ENCODE measurements at regions not wholly inside any gene's neighbourhood (a gene's known extent, or its start where the extent isn't known, plus 50 kb on each side); places are given as distances from the start of the nearest gene placed in this dataset.

- no peak overlapping the region for H2BK120ac ChIP-seq (ENCODE audit: low read depth, low read length)
- H3K4me1 ChIP-seq (ENCODE audit: control insufficient read depth, insufficient read depth, low read length) = no peaks in the 10 kb centered on the region
- 0 out of 2 replicates have a peak, but pooled peaks cover 2% of the 10 kb centered on the region for H3K9me3 ChIP-seq (ENCODE audit: control insufficient read depth, insufficient read depth, low read length)
- H4K8ac ChIP-seq (ENCODE audit: low read depth in 2 of 2, low read length in 2 of 2) = no peak overlapping the region
- no peak overlapping the region for H4K91ac ChIP-seq (ENCODE audit: insufficient read depth, low read depth, low read length)
- ChIA-PET POLR2A (ENCODE audit: unreplicated experiment) (no interaction called here), CTCF (no interaction called here)
- no peak overlapping the region for H2AK9ac ChIP-seq (replicated peaks; ENCODE audit: low read depth, low read length, poor library complexity)
- H3K9me1 ChIP-seq (ENCODE audit: insufficient read depth, low read length) = no peaks in the 10 kb centered on the region
- no peak overlapping the region for H2AK5ac ChIP-seq (ENCODE audit: low read depth, low read length)
- H3K14ac ChIP-seq (replicated peaks; ENCODE audit: low read depth, low read length) = no peak overlapping the region
- dilution Hi-C loops (cut with HindIII; ENCODE audit: low sequenced_read_pairs, unreplicated experiment) (no loop called here), in situ Hi-C loops (cut with MboI; ENCODE audit: low sequenced_read_pairs) (no loop called here), intact Hi-C loops (cut with micrococcal nuclease) (no loop called here)
- H4K20me1 ChIP-seq (ENCODE audit: insufficient read depth, low read length) = no peaks in the 10 kb centered on the region
- no peak overlapping the region for H2AFZ ChIP-seq (replicated peaks; ENCODE audit: low read length, poor library complexity)
- H3K79me1 ChIP-seq (ENCODE audit: low read depth in 1 of 2, low read length in 2 of 2) = no peaks in the 10 kb centered on the region
- no peak overlapping the region for H3K4me2 ChIP-seq (ENCODE audit: low read depth, low read length)
- no peak overlapping the region for H3K4me3 ChIP-seq (ENCODE audit: insufficient read depth, low read depth, low read length)
- H2BK20ac ChIP-seq (ENCODE audit: low read depth, low read length) = no peak overlapping the region
- H3K27me3 ChIP-seq (ENCODE audit: control insufficient read depth, insufficient read depth, low read length) = no peaks in the 10 kb centered on the region
- no peak for DNase-seq
- H3K36me3 ChIP-seq (ENCODE audit: control insufficient read depth, insufficient read depth, low read length) = no peaks in the 10 kb centered on the region
- H3K27ac ChIP-seq (ENCODE audit: insufficient read depth, low read length) = no peak overlapping the region
- no peak overlapping the region for H3K18ac ChIP-seq (ENCODE audit: low read depth, low read length)
- H4K5ac ChIP-seq (ENCODE audit: low read depth, low read length) = no peak overlapping the region
- no CpG with 5 or more reads among the region's 3 CpGs for WGBS, 2 experiments (ENCODE audit: extremely low coverage in 2 of 2, insufficient read length in 1 of 2)
- no peak overlapping the region for H3K56ac ChIP-seq (ENCODE audit: extremely low read depth, insufficient read depth, low read length)
- no peak for ATAC-seq (ENCODE audit: low read depth)
- no TSS peak for BruUV-seq (replicated peaks)
- H2BK5ac ChIP-seq (ENCODE audit: low read depth, low read length, poor library complexity, severe bottlenecking) = no peak overlapping the region
- H3K4ac ChIP-seq (ENCODE audit: low read depth, low read length) = no peak overlapping the region
- no peak for TF ChIP-seq RCOR1 (IDR thresholded peaks at IDR 0.05; ENCODE audit: insufficient replicate concordance, low read length)
- no peak overlapping the region for H3K9ac ChIP-seq (ENCODE audit: low read depth, low read length)
- H2BK15ac ChIP-seq (ENCODE audit: low read depth, low read length) = no peak overlapping the region
- H3K23ac ChIP-seq (ENCODE audit: low read depth, low read length) = no peak overlapping the region
Measured at GRCh38 chr11:81222491-81222890, 1511.2 kb downstream of the FAM181B start.
